ENCODE measurements at regions not wholly inside any gene's neighbourhood (a gene's known extent, or its start where the extent isn't known, plus 50 kb on each side); places are given as distances from the start of the nearest gene placed in this dataset.

DNA sequence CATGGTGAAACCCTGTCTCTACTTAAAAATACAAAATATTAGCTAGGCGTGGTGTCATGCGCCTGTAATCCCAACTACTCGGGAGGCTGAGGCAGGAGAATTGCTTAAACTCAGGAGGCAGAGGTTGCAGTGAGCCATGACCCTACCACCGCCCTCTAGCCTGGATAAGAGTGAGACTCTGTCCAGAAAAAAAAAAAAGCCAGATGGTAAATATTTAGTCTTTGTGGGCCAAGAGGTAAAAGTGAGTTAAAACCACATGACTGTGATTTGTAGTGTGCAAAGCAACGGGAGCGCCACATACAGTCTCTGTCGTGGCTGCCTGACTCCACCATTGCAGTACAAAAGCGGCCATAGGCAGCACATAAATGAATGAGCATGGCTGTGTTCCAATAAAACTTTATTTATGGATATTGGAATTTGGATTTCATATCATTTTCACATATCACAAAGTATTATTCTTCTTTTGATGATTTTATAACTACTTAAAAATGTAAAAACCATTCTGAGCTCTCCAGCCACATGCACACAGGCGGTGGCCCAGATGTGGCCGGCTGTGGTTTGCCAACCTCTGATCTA, 51.8 kb upstream of the CASZ1 start:
- no peak for DNase-seq

DNA sequence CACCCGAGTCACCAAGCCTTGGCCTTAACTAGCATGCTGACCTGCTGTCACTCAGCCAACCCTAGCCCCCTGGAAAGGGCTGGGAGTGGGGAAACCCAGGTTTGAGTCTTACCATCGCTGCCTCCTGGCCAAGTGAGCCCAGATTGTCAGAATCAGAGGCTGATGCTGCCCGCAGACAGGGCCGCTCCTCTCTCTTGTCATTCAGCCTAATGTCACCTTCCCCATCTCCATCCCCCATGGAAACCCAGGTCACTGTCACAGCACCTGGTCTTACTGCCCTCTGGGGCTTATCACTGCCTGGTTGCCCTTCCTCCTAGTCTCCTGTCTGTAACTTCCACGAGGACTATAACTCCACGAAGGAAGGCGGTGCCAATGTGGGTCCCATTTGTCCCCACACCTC, 53.6 kb upstream of the CASZ1 start:
- DNase-seq = no peak

DNA sequence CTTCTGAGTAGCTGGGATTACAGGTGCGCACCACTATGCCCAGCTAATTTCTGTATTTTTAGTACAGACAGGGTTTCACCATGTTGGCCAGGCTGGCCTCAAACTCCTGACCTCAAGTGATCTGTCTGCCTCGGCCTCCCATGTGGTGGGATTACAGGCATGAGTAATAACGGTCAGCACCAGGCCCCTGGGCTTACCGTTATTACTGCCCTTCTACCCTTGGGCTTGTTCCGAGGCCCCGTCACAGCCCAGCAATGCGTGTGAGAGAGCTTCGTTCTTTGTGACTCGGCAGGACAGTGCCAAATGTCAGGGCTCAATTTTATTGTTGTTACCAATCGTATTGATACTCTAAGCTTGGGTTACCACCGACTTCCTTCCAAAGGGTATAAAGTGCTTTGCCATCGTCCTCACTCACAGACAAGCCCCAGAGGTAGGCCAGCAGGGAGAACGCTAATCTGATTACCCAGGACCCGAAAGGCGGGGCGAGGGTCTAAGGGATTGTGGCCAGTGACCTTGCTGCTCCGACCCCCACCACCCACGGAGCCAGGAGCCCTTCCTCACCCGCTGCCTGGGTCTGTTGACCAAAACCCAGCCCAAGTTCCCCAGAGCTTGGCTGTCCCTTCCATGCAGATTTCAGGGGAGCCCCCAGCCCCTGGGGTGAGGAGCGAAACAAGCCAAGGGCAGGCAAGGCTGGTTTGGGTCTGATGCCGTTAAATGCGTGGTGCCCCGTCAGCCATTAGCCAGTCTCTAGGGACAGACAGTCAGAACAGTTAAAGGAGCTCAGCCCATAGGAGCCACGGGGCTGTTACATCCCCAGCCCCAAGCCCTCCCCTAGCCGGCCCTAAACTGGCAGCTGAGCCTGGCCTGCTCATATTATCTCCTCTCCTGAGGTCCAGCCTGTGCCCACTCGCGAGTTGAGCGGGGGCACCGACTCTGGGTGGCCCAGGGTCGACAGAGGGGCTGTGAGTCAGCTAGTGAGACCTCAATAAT, 54.9 kb upstream of the CASZ1 start:
- no peak for DNase-seq

DNA sequence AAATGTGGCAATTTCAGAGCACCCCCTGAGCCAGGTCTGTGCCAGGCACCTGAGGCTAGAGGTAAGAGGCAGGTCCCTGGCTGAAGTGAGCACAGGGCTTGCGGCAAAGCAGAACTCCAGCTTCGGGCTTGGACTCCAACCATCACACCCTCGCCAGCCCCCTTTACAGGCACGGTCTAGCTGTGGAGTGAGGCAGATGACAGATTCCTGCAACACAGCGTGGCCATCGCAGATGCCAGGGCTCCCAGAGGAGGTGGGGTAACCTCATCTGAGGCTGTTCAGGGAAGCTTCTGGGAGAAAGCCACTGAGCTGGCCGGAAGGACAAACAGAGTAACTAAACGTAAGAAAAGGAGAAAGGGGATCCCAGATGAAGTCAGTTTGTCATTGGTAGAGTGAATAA, 55.6 kb upstream of the CASZ1 start:
- DNase-seq = no peak

DNA sequence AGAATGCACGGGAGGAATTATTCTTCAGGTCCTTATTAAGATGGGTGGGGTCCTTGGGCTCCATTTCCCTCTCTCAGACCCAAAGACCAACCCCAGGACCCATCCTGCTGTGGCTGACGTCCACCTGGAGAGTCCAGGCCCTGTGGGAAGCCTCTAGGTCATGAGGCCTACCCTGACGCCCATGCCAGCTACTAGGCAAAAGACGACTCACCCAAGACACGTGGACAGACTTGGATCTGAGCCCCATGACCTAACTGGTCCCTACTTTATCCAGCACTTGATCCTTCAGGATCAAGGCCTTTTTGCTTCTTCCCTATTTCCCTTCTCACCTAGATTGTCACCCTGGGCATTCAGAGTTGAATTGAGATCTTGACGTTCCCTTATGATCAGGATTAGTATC, 56.0 kb upstream of the CASZ1 start:
- DNase-seq = no peak

DNA sequence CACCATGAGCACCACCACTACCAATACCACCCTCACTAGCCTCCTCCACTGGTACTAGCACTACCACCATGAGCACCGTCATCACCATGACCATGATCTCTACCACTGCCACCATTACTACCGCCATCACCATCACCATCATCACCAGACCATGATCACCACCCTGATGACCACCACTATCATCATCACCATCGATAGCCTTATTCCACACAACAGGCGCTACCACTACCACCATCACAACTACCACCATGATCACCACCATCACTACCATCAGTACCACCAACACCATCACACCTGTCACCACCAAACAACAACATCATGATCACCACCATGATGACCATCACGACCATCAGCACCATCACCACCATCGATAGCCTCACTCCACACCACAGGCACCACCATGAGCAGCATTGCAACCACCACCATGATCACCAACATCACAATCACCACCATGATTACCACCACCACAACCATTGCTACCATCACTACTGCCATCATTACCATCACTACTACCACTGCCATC, 56.6 kb upstream of the CASZ1 start:
- no peak for DNase-seq

DNA sequence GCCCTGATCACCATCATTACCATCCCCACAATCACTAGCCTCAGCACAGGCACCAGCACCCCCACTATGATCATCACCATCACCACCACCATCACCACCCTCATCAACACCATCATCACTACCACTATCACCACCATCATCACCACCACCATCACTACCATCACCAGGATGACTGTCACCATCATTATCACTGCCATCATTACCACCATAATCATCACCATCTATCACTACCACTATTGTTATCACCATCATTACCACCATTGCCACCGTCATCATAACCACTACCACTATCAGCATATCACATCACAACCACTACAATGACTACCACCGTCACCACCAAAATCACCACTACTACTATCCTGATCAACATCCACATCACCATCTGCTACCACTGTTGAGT, 57.3 kb upstream of the CASZ1 start:
- no peak for DNase-seq

DNA sequence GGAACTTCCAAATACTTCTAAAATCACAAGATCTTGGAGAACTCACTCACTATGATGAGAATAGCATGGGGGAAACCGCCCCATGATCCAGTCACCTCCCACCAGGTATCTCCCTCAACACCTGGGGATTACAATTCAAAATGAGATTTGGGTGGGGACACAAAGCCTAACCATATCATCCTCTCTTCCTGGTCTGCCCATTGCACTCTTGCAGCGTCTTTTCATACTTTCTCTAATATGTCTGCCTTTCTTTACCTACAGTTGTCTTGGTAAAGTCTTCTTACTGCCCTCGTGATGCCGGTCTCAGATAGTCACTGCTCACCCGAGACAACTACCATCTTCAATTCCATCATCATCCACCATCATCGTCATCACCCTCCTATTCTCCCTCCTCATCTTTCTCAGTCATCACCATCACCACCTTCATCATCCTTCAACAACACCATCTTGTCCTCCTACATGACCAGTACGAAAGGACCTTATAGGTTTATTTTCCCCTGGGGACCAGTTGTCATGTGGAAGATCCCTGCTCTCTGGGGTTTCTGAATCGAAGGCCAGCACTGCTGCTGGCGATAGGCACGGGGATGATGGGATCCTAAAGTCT, 58.5 kb upstream of the CASZ1 start:
- no peak for DNase-seq

DNA sequence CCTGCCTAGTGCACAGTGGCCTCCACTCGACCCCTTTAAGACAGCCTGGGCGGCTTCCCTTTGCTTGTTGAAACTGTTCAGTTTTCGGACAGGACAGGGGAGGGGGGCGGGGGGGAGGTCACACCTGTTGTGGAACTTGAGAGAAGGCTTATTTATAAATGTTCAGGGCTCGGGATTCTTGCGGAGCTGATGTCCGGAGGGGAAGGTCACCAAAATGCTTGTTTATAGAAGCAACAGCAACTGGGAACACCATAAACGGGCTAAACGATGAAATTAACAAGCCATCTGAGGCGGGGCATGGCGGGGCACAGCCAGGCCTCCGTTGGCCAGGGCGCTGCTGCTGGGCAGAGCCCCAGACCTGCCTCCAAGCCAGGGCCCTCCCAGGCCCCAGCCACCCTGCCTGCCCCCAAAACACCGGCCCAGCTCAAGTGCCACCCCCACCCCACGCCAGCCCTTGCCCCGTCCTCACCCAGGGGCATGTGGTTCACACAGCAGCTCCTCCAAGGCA, 59.8 kb upstream of the CASZ1 start:
- no peak for DNase-seq

DNA sequence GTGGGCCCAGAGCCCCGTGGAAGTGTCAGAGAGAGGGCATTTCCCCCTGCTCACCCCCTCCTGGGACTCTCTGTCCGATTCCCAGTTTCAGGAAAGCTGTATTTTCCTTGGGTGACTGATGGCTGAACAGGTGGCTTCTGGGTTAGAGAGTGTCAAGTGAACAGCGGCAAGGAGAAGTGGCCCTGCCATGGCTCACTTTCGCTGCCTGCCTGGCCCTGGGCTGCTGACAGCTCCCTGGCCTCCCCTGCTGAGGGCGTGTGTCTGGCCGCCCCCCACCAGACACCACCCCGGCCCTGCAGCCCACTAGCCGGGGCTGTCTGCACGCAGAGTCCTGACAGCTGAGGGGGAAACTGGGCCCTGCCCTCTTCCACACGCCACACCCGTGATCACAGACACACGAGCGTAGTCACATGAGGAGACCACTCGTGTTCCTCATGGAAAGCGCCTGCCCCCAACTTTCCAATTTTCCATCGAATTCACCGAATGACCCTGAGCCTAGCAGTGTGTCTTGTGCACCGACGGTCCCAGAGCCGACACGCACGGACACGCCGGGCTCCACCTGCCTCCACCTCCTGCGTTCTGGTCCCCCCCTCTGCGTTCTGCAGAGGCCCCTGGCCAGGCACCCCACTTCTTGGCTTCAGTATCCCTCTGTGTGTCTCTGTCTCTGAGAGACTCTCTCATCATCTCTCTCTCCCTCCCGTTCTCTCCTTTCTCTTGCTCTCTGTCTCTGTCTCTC, 60.6 kb upstream of the CASZ1 start:
- no peak for DNase-seq

DNA sequence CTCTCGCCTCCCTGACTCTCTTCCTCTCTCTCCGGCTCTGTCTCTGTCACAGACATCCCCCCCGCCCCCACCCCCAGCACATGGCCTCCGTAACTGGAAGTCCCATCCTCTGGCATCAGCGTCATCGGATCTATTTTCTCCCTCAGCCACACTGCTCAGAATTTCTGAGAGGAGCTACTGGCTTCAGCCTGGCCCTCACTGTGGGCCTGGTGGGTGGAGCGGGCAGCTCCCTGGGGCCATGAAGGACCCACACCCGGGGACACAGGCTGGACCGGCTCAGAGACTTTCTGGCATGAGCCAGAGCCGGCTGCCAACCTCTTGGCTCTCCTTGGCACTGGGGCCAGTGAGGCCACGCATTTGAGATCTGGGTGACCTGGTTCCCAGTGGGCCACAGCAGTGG, 61.2 kb upstream of the CASZ1 start:
- no peak for DNase-seq

DNA sequence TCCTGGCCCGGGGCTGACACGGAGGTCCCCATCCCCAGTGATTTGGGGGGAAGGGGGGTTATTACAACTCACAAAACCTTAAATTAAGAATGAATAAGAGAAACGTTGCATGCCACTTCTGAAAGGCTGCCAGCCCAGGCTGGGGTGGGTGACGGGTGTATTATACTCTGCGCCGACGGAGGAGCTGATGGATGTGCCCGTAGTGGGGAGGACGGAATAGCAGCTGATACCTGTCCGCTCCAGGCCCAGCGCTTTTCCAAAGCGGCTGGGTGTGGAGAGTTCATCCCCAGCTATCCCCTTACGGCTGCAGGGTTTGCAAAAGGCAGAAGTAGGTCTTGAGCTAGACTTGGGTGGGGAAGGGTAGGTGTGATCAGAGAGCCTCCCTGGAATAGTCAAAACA, 63.8 kb upstream of the CASZ1 start:
- DNase-seq = no peak

DNA sequence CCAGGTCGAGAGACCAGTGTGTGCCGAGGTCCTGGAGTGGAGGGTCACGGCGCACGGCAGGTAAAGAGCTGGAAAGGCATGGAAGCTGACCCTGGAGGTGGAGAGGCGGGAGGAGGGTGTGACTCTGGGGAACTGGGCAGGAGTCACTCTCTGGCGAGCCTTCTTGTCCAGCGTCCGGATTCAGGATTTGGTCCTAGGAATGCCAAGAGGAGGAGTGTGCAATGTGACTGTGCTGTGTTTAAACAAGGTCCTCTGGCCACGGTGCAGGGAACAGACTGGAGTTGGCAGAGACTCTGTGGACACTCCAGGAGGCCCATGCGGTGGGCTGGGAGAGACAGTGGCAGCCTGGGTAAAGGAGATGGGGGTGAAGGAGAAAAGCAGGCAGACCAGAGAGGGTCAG, 64.2 kb upstream of the CASZ1 start:
- no peak for DNase-seq

DNA sequence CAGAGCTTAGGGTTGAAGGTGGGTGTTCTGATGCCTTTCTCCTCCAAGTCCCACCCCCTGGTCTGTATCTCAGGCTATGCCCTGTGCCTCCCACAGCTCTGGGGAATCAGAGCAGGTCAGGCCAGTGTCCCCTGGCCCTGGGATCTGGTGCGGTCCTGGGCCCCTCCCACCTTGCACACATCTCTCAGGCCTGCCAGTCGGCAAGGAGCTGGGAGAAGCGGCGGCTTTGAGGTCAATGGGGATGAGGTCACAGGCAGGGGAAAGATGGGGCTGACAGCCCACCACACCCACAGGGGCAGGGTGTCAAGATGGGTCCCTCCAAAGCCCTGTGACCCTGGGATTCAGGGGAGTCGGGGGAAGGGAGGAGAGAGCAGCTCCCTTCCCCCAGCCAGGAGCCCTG, 65.4 kb upstream of the CASZ1 start:
- no peak for DNase-seq

DNA sequence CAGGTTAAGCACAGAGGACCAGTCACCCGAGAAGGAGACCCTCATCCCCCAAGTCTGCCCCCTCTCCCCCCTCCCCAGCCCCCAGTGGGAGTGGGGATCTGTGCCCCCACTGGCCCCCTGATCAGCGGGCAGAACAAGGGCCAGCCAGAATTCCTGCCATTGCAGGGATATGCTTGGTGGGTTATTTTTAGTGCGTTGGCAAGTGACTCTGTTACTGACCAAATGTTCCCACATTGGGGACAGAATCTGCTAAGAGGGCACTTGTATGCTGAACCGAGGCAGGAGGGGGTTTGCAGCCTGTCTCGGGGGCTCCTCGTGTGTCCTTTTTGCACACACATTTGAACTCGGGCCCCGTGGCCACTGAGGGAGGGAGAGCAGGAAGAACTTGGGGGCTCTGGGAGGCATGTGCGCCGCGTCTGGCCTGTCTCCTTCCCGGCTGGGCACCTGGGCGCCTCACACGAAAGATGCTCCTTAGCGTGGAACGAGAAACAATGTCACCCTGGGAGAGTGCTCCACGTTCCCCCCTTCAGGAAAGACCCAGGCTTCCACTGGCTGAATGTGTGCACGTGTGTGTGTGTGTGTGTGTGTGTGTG, 66.4 kb upstream of the CASZ1 start:
- DNase-seq = no peak

DNA sequence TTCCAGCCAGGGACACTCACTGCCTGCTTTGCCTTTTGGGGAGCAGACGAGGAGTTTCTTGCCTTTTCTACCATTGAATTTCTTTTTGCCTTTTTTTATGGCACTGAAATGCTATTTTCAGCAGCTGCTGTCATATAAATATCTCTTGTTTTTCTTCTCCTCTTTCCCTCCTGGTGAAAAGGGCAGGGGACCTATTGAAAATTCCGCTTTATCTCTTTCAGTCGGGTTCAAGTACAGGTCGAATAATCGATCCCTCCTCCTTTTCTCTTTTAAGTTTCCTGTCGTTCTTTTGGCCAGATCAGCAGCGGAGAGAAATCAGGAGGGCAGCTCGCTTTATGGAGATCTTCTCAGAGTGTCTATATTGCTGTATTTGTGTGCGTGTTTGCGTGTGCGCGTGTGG, 67.4 kb upstream of the CASZ1 start:
- no peak for DNase-seq

DNA sequence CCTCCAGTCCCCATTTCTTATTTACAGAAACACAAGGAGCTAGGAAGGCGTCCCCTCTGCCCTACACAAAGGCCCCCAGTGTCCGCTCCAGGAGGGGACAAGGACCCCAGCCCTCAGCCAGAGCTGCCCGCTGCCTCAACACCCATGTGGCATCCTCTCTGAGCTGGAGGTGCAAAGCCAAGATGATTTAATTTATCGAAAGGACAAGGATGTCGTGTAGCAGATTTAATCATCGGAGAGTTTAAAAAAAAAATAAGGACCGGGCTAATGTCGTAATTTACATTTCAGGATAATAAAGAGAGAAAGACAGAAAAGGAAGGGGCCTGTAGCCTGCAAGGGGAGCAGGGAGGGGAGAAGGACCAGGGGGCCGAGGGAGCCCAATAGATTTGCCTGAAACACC, 68.3 kb upstream of the CASZ1 start:
- DNase-seq = no peak

DNA sequence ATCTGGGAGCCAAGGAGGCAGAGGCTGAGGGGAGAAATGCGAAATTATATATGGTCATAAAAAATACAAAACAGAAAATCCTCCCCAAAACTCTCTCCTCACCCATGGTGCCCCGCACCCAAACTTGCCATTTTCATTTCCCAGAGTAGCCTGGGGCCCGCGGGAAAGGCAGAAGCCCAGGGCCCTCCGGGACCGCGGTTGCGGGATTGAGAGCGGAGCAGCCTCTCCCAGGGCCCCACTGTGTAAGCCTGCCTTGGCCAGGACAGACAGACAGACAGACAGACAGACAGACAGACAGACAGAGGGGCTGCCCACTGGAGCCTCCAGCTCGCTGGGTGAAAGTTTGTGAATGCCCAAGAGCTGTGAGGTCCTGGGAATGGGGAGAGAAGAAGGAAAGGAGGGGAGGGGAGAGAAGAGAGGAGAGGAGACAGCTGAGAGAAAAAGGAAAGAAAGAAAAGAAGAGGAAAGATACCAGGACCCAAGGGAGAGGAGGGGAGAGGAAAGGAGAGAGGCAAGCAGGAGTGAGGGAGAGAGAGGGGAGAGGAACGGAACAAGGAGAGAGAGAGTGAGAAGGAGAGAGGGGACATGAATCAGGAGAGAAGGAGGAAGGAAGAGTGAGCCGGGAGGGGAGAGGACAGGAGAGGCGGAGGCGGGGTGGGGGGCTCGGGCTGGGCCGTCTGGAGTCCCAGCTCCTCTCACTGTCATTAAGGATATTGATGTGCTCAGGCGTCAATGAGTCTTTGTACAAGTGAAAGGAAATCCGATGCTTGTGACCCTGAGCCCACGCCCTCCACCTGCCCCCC, 69.3 kb upstream of the CASZ1 start:
- DNase-seq = no peak

DNA sequence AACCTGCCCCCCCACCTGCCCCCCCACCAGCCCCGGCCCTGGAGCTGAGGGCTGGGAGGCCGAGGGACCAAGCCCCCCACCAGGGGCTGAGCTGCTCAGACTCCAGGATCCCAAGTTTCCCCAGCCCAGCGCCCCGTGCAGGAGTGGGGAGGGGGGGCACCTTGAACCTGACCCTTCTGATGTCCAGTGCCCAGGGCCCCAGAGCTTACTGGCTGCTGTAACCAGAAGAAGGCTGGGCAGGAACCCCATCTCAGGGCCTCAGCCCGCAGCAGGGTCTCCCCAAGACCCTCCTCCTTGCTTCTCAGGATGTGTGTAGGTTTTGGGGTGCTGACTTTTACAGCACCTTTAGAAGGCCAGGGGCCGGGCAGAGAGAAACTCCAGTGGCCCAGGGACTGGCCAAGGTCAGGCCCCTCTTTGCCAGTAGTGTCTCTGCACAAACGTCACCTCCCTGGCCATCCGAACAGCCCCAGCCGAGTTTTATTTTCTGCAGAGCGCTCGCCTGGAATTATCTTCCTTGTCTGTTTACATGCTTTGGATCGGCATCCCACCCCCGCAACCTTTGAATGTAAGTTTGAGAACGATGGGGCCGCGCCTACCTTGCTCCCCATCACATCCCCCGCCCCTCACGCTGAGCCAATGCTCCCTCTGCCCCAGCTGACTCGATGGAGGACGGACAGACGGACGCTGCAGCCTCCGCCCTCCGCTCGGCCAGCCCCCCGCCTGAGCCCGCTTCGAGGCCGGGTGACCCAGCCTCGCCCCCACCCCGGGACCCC, 70.1 kb upstream of the CASZ1 start:
- DNase-seq = no peak

DNA sequence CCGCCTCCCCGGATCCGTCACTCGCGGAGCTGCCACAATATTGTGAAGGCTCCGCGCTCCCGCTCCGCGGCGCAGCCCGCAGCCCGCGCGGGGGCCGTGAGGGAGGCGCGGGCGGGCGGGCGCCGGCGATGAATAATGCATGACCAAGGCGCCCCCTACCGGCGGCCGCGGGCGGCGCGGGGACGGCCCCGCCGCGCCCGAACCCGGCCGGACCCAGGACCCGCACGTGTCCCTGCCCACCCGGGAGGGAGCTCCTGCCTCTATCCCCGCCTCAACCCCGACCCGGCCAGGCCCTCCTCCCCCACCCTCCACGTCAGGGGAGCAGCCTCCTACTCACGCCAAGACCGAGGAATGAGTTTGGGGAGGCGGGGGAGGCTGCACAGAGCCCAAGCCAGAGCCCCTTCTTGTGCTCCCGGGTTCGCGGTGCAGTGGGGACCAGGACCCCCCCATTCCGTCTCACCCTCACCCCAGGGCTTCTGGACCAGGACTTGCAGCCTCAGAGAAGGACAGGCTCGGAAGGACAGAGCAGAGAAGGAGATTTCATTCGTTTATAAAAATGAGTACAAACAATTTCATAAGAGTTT, 70.8 kb upstream of the CASZ1 start:
- DNase-seq = peak; percentile 60
